ENCODE measurements at regions not wholly inside any gene's neighbourhood (a gene's known extent, or its start where the extent isn't known, plus 50 kb on each side); places are given as distances from the start of the nearest gene placed in this dataset.

- TF ChIP-seq POLR2A (IDR thresholded peaks at IDR 0.05; ENCODE audit: low read length), result no peak
- no peak for TF ChIP-seq GATA1 (IDR thresholded peaks at IDR 0.05; ENCODE audit: low read depth, low read length)
These were observed 76.9 kb upstream of the ADAMTSL1 start for GRCh38 chr9:18397076-18397475.

All from erythroblast (primary cell).